ENCODE measurements at regions not wholly inside any gene's neighbourhood (a gene's known extent, or its start where the extent isn't known, plus 50 kb on each side); places are given as distances from the start of the nearest gene placed in this dataset.

GRCh38 chr7:57308631-57309408 lies 141.2 kb upstream of the ZNF716 start:
- peak; percentile 24 for TF ChIP-seq CTCF (IDR thresholded peaks at IDR 0.05; ENCODE audit: low read depth, low read length)
- TF ChIP-seq EZH2phosphoT487 (IDR thresholded peaks at IDR 0.05; ENCODE audit: low read depth) = no peak

Measured in OCI-LY3 (cell line).